ENCODE measurements at regions not wholly inside any gene's neighbourhood (a gene's known extent, or its start where the extent isn't known, plus 50 kb on each side); places are given as distances from the start of the nearest gene placed in this dataset.
A peak's percentile ranks its signal among the peaks of the same experiment; 100 is the strongest.

GRCh38 chr4:14671146-14671545, 331.1 kb upstream of the CPEB2 start:
- Histone ChIP-seq H4K8ac (ENCODE audit: low read depth, low read length) (no peak overlapping the region), H2AK5ac (ENCODE audit: low read length) (no peak overlapping the region), H2BK120ac (ENCODE audit: insufficient read depth, low read length, poor library complexity) (no peak overlapping the region), H2BK5ac (ENCODE audit: low read depth, low read length, poor library complexity) (no peak overlapping the region), H3K27ac (ENCODE audit: low read depth, low read length) (no peak overlapping the region), H3K79me1 (ENCODE audit: low read length) (no peaks in the 10 kb centered on the region), H3K23ac (ENCODE audit: low read length) (peak overlapping the region; percentile 40), H3K4me3 (ENCODE audit: low read depth, low read length) (no peak overlapping the region), H3K4ac (ENCODE audit: low read depth, low read length) (no peak overlapping the region), H3K4me2 (ENCODE audit: low read length) (no peak overlapping the region), H3K36me3 (ENCODE audit: control insufficient read depth in 1 of 2, insufficient read depth in 2 of 2, low read length in 2 of 2) (no peaks in the 10 kb centered on the region), H2BK12ac (ENCODE audit: low read length) (no peak overlapping the region), H3K9me3 (ENCODE audit: insufficient read depth, low read depth, low read length) (no peaks in the 10 kb centered on the region), H3K18ac (ENCODE audit: low read length) (no peak overlapping the region), H3K14ac (ENCODE audit: low read length) (no peak overlapping the region), H3K27me3 (ENCODE audit: insufficient read depth, low read length) (no peaks in the 10 kb centered on the region), H2AFZ (ENCODE audit: insufficient read depth, low read length, poor library complexity) (no peak overlapping the region), H3K4me1 (ENCODE audit: control insufficient read depth in 1 of 2, insufficient read depth in 2 of 2, low read length in 2 of 2) (no peaks in the 10 kb centered on the region), H3K79me2 (ENCODE audit: control insufficient read depth, insufficient read depth, low read length, poor library complexity) (no peaks in the 10 kb centered on the region), H3K9ac (ENCODE audit: low read length) (no peak overlapping the region), H4K91ac (ENCODE audit: low read depth, low read length) (no peak overlapping the region), H4K12ac (ENCODE audit: low read depth, low read length) (no peak overlapping the region)
- DNase-seq: no peak
- WGBS (ENCODE audit: extremely low coverage, insufficient coverage, insufficient read length): no CpG with 5 or more reads among the region's 2 CpGs

GRCh38 chr4:14675279-14675985, 326.8 kb upstream of the CPEB2 start:
- no peak for DNase-seq
- no peak overlapping the region for H3K14ac ChIP-seq (ENCODE audit: low read length)
- no peak overlapping the region for H2AK5ac ChIP-seq (ENCODE audit: low read length)
- no peak overlapping the region for H2AFZ ChIP-seq (ENCODE audit: insufficient read depth, low read length, poor library complexity)
- no peaks in the 10 kb centered on the region for H3K4me1 ChIP-seq (ENCODE audit: control insufficient read depth in 1 of 2, insufficient read depth in 2 of 2, low read length in 2 of 2)
- no peak overlapping the region for H2BK5ac ChIP-seq (ENCODE audit: low read depth, low read length, poor library complexity)
- no peaks in the 10 kb centered on the region for H3K27me3 ChIP-seq (ENCODE audit: insufficient read depth, low read length)
- H3K79me1 ChIP-seq (ENCODE audit: low read length): no peaks in the 10 kb centered on the region
- no peak overlapping the region for H3K18ac ChIP-seq (ENCODE audit: low read length)
- H4K8ac ChIP-seq (ENCODE audit: low read depth, low read length): no peak overlapping the region
- no peak overlapping the region for H2BK120ac ChIP-seq (ENCODE audit: insufficient read depth, low read length, poor library complexity)
- no peak overlapping the region for H3K23ac ChIP-seq (ENCODE audit: low read length)
- H3K36me3 ChIP-seq (ENCODE audit: control insufficient read depth in 1 of 2, insufficient read depth in 2 of 2, low read length in 2 of 2): no peaks in the 10 kb centered on the region
- peaks cover under 1% of the 10 kb centered on the region for H3K9me3 ChIP-seq (ENCODE audit: insufficient read depth, low read depth, low read length)
- H3K27ac ChIP-seq (ENCODE audit: low read depth, low read length): no peak overlapping the region
- no peak overlapping the region for H3K4ac ChIP-seq (ENCODE audit: low read depth, low read length)
- no peak overlapping the region for H4K91ac ChIP-seq (ENCODE audit: low read depth, low read length)
- H3K4me2 ChIP-seq (ENCODE audit: low read length): no peak overlapping the region
- no peak overlapping the region for H2BK12ac ChIP-seq (ENCODE audit: low read length)
- H3K9ac ChIP-seq (ENCODE audit: low read length): no peak overlapping the region
- no peak overlapping the region for H4K12ac ChIP-seq (ENCODE audit: low read depth, low read length)
- WGBS (ENCODE audit: extremely low coverage, insufficient coverage, insufficient read length): no CpG with 5 or more reads among the region's 3 CpGs
- H3K4me3 ChIP-seq (ENCODE audit: low read depth, low read length): no peak overlapping the region
- no peaks in the 10 kb centered on the region for H3K79me2 ChIP-seq (ENCODE audit: control insufficient read depth, insufficient read depth, low read length, poor library complexity)

- Histone ChIP-seq H3K79me2 (ENCODE audit: control insufficient read depth, insufficient read depth, low read length, poor library complexity) (no peaks in the 10 kb centered on the region), H3K36me3 (ENCODE audit: control insufficient read depth in 1 of 2, insufficient read depth in 2 of 2, low read length in 2 of 2) (no peaks in the 10 kb centered on the region)
Observed at GRCh38 chr4:14679906-14680305, 322.4 kb upstream of the CPEB2 start.

GRCh38 chr4:14681330-14681729, 321.0 kb upstream of the CPEB2 start:
- Histone ChIP-seq H3K14ac (ENCODE audit: low read length) (no peak overlapping the region), H3K27me3 (ENCODE audit: insufficient read depth, low read length) (no peaks in the 10 kb centered on the region), H3K79me2 (ENCODE audit: control insufficient read depth, insufficient read depth, low read length, poor library complexity) (no peaks in the 10 kb centered on the region), H3K4ac (ENCODE audit: low read depth, low read length) (no peak overlapping the region), H4K12ac (ENCODE audit: low read depth, low read length) (no peak overlapping the region), H3K9me3 (ENCODE audit: insufficient read depth, low read depth, low read length) (peaks cover 2% of the 10 kb centered on the region), H2BK5ac (ENCODE audit: low read depth, low read length, poor library complexity) (no peak overlapping the region), H3K18ac (ENCODE audit: low read length) (no peak overlapping the region), H4K91ac (ENCODE audit: low read depth, low read length) (no peak overlapping the region), H3K36me3 (ENCODE audit: control insufficient read depth in 1 of 2, insufficient read depth in 2 of 2, low read length in 2 of 2) (no peaks in the 10 kb centered on the region), H3K27ac (ENCODE audit: low read depth, low read length) (no peak overlapping the region), H2BK12ac (ENCODE audit: low read length) (no peak overlapping the region), H3K9ac (ENCODE audit: low read length) (no peak overlapping the region), H4K8ac (ENCODE audit: low read depth, low read length) (no peak overlapping the region), H3K79me1 (ENCODE audit: low read length) (no peaks in the 10 kb centered on the region), H2AFZ (ENCODE audit: insufficient read depth, low read length, poor library complexity) (no peak overlapping the region), H3K23ac (ENCODE audit: low read length) (no peak overlapping the region), H3K4me3 (ENCODE audit: low read depth, low read length) (no peak overlapping the region), H3K4me1 (ENCODE audit: control insufficient read depth in 1 of 2, insufficient read depth in 2 of 2, low read length in 2 of 2) (no peaks in the 10 kb centered on the region), H2AK5ac (ENCODE audit: low read length) (no peak overlapping the region), H3K4me2 (ENCODE audit: low read length) (no peak overlapping the region), H2BK120ac (ENCODE audit: insufficient read depth, low read length, poor library complexity) (no peak overlapping the region)
- no peak for DNase-seq
- WGBS (ENCODE audit: extremely low coverage, insufficient coverage, insufficient read length): no CpG with 5 or more reads among the region's 4 CpGs

More at GRCh38 chr4:14679906-14680305, 322.4 kb upstream of the CPEB2 start:
- Histone ChIP-seq H3K4ac (ENCODE audit: low read depth, low read length) (no peak overlapping the region), H2BK5ac (ENCODE audit: low read depth, low read length, poor library complexity) (no peak overlapping the region), H4K12ac (ENCODE audit: low read depth, low read length) (no peak overlapping the region), H3K79me1 (ENCODE audit: low read length) (no peaks in the 10 kb centered on the region), H3K4me3 (ENCODE audit: low read depth, low read length) (no peak overlapping the region), H3K27ac (ENCODE audit: low read depth, low read length) (no peak overlapping the region), H4K91ac (ENCODE audit: low read depth, low read length) (no peak overlapping the region), H3K14ac (ENCODE audit: low read length) (no peak overlapping the region), H2AK5ac (ENCODE audit: low read length) (no peak overlapping the region), H3K9me3 (ENCODE audit: insufficient read depth, low read depth, low read length) (peaks cover 2% of the 10 kb centered on the region), H2BK120ac (ENCODE audit: insufficient read depth, low read length, poor library complexity) (no peak overlapping the region), H3K27me3 (ENCODE audit: insufficient read depth, low read length) (no peaks in the 10 kb centered on the region), H3K9ac (ENCODE audit: low read length) (no peak overlapping the region), H2BK12ac (ENCODE audit: low read length) (no peak overlapping the region), H4K8ac (ENCODE audit: low read depth, low read length) (no peak overlapping the region), H3K23ac (ENCODE audit: low read length) (no peak overlapping the region), H3K4me2 (ENCODE audit: low read length) (no peak overlapping the region), H3K18ac (ENCODE audit: low read length) (no peak overlapping the region), H3K4me1 (ENCODE audit: control insufficient read depth in 1 of 2, insufficient read depth in 2 of 2, low read length in 2 of 2) (no peaks in the 10 kb centered on the region), H2AFZ (ENCODE audit: insufficient read depth, low read length, poor library complexity) (no peak overlapping the region)
- WGBS (ENCODE audit: extremely low coverage, insufficient coverage, insufficient read length): no CpG with 5 or more reads among the region's 5 CpGs
- DNase-seq: no peak

All from trophoblast cell (in vitro differentiated cells and primary cell).